MM.1S (cell line): ENCODE measurements at regions not wholly inside any gene's neighbourhood (a gene's known extent, or its start where the extent isn't known, plus 50 kb on each side); places are given as distances from the start of the nearest gene placed in this dataset.

Experiments used
- DNase-seq: peaks from one replicate; pipeline ENCODE4 v3.0.0-alpha.2; 2015
- H2AFZ ChIP-seq: fragments of 300-600 bp; sonication (generic); 2 replicates; pipeline ENCODE4 v1.6.0; 2016; ENCODE audit warnings: antibody characterized with exemption, low read length
- H3F3A ChIP-seq: fragments of 300-600 bp; sonication (generic); 2 replicates; pipeline ENCODE4 v1.6.1; 2016; ENCODE audit warnings: mild to moderate bottlenecking, antibody characterized with exemption, low read length, moderate library complexity, mixed read lengths; ENCODE audit not compliant: insufficient read depth
- H3K27ac ChIP-seq: fragments of 300-600 bp; sonication (generic); 2 replicates; pipeline ENCODE4 v1.5.1; 2016; ENCODE audit warnings: mild to moderate bottlenecking, low read length
- H3K27me3 ChIP-seq: fragments of 300-600 bp; sonication (generic); replicated peaks from 2 replicates; pipeline ENCODE4 v1.6.0; 2016; ENCODE audit warnings: low read length; ENCODE audit not compliant: insufficient read depth
- H3K36me3 ChIP-seq: fragments of 300-600 bp; sonication (generic); replicated peaks from 2 replicates; pipeline ENCODE4 v1.6.1; 2016; ENCODE audit warnings: mild to moderate bottlenecking, low read length, mixed read lengths; ENCODE audit not compliant: insufficient read depth
- H3K4me1 ChIP-seq: fragments of 300-600 bp; sonication (generic); 2 replicates; pipeline ENCODE4 v1.6.1; 2016; ENCODE audit warnings: low read length, mixed read lengths
- H3K4me2 ChIP-seq: fragments of 300-600 bp; sonication (generic); 2 replicates; pipeline ENCODE4 v1.6.0; 2016; ENCODE audit warnings: low read depth, low read length
- H3K4me3 ChIP-seq: fragments of 300-600 bp; sonication (generic); 2 replicates; pipeline ENCODE4 v1.5.1; 2016; ENCODE audit warnings: low read length, mixed read lengths
- H3K79me2 ChIP-seq: fragments of 300-600 bp; sonication (generic); 2 replicates; pipeline ENCODE4 v1.6.1; 2016; ENCODE audit warnings: mixed run types, low read length, mixed read lengths
- H3K9ac ChIP-seq: fragments of 300-600 bp; sonication (generic); 2 replicates; pipeline ENCODE4 v1.6.1; 2016; ENCODE audit warnings: low read length, mixed read lengths
- H3K9me2 ChIP-seq: fragments of 300-600 bp; sonication (generic); replicated peaks from 2 replicates; pipeline ENCODE4 v1.6.1; 2016; ENCODE audit warnings: mild to moderate bottlenecking, low read length, mixed read lengths; ENCODE audit not compliant: insufficient read depth
- H3K9me3 ChIP-seq: fragments of 300-600 bp; sonication (generic); replicated peaks from 2 replicates; pipeline ENCODE4 v1.6.1; 2016; ENCODE audit warnings: mild to moderate bottlenecking, low read length, mixed read lengths; ENCODE audit not compliant: insufficient read depth
- H4K20me1 ChIP-seq: fragments of 300-600 bp; sonication (generic); 2 replicates; pipeline ENCODE4 v1.6.1; 2016; ENCODE audit warnings: mild to moderate bottlenecking, low read length, moderate library complexity, mixed read lengths; ENCODE audit not compliant: insufficient read depth
- CTCF ChIP-seq: fragments of 300-600 bp; sonication (generic); IDR thresholded peaks from 2 replicates; pipeline ENCODE4 v1.5.1; 2016; ENCODE audit warnings: antibody characterized with exemption, low read length, mixed read lengths
- EZH2 ChIP-seq: fragments of 300-600 bp; sonication (generic); optimal IDR thresholded peaks from 2 replicates; pipeline ENCODE3; 2017; ENCODE audit warnings: low read depth, mild to moderate bottlenecking, antibody characterized with exemption, low read length, mixed read lengths
- EZH2phosphoT487 ChIP-seq: fragments of 300-600 bp; sonication (generic); IDR thresholded peaks from 2 replicates; pipeline ENCODE4 v1.6.1; 2018; ENCODE audit warnings: antibody characterized with exemption, low read length

GRCh38 chr1:5373281-5373680, 618.9 kb downstream of the NPHP4 start:
- H3K4me3 ChIP-seq = no peak overlapping the region
- H2AFZ ChIP-seq = no peak overlapping the region
- no peak overlapping the region for H3K27ac ChIP-seq
- no peaks in the 10 kb centered on the region for H3K4me1 ChIP-seq
- no peaks in the 10 kb centered on the region for H3K79me2 ChIP-seq
- no peak overlapping the region for H3K4me2 ChIP-seq
- no peak for TF ChIP-seq EZH2phosphoT487
- TF ChIP-seq EZH2 = no peak
- no peak for TF ChIP-seq CTCF
- no peak overlapping the region for H3K9ac ChIP-seq
- no peaks in the 10 kb centered on the region for H3F3A ChIP-seq
- no peaks in the 10 kb centered on the region for H3K9me2 ChIP-seq
- H3K27me3 ChIP-seq = peaks cover 80% of the 10 kb centered on the region
- H4K20me1 ChIP-seq = no peaks in the 10 kb centered on the region
- H3K36me3 ChIP-seq = no peaks in the 10 kb centered on the region
- H3K9me3 ChIP-seq = no peaks in the 10 kb centered on the region
- DNase-seq = no peak

GRCh38 chr1:5371270-5371669, 621.0 kb downstream of the NPHP4 start:
- TF ChIP-seq EZH2 = no peak
- no peak for TF ChIP-seq EZH2phosphoT487
- no peak for TF ChIP-seq CTCF
- H3K27ac ChIP-seq = no peak overlapping the region
- no peaks in the 10 kb centered on the region for H3K79me2 ChIP-seq
- no peaks in the 10 kb centered on the region for H3K36me3 ChIP-seq
- H4K20me1 ChIP-seq = no peaks in the 10 kb centered on the region
- no peaks in the 10 kb centered on the region for H3K9me3 ChIP-seq
- no peak overlapping the region for H3K4me3 ChIP-seq
- H3K9ac ChIP-seq = no peak overlapping the region
- no peak overlapping the region for H2AFZ ChIP-seq
- DNase-seq = no peak
- no peaks in the 10 kb centered on the region for H3K9me2 ChIP-seq
- no peak overlapping the region for H3K4me2 ChIP-seq
- H3F3A ChIP-seq = no peaks in the 10 kb centered on the region
- no peaks in the 10 kb centered on the region for H3K4me1 ChIP-seq
- H3K27me3 ChIP-seq = peaks cover 78% of the 10 kb centered on the region

GRCh38 chr1:5370311-5370710, 621.9 kb downstream of the NPHP4 start:
- no peaks in the 10 kb centered on the region for H3K9me3 ChIP-seq
- no peaks in the 10 kb centered on the region for H3K36me3 ChIP-seq
- H2AFZ ChIP-seq = no peak overlapping the region
- H3K27ac ChIP-seq = no peak overlapping the region
- H3K9ac ChIP-seq = no peak overlapping the region
- H3K79me2 ChIP-seq = no peaks in the 10 kb centered on the region
- no peak overlapping the region for H3K4me3 ChIP-seq
- H3K4me1 ChIP-seq = no peaks in the 10 kb centered on the region
- H3K9me2 ChIP-seq = no peaks in the 10 kb centered on the region
- peaks cover 75% of the 10 kb centered on the region for H3K27me3 ChIP-seq
- H4K20me1 ChIP-seq = no peaks in the 10 kb centered on the region
- DNase-seq = no peak
- TF ChIP-seq CTCF = no peak
- no peak for TF ChIP-seq EZH2
- no peak for TF ChIP-seq EZH2phosphoT487
- H3K4me2 ChIP-seq = no peak overlapping the region
- H3F3A ChIP-seq = no peaks in the 10 kb centered on the region
